Osteoblast (primary cell): ENCODE measurements at regions not wholly inside any gene's neighbourhood (a gene's known extent, or its start where the extent isn't known, plus 50 kb on each side); places are given as distances from the start of the nearest gene placed in this dataset.
A peak's percentile ranks its signal among the peaks of the same experiment; 100 is the strongest.

Experiments
- DNase-seq: peaks from one replicate; pipeline ENCODE4 v3.0.0; 2011; ENCODE audit warnings: low spot score, mixed read lengths; ENCODE audit not compliant: insufficient read length; ENCODE audit errors: missing footprints
- H2AFZ ChIP-seq: 2 replicates; pipeline ENCODE4 v1.6.0; 2011; ENCODE audit warnings: mild to moderate bottlenecking, low read length
- H3K27ac ChIP-seq: 2 replicates; pipeline ENCODE4 v1.5.1; 2011; ENCODE audit warnings: mild to moderate bottlenecking, low read depth, low read length, moderate library complexity
- H3K27me3 ChIP-seq: 2 replicates; pipeline ENCODE4 v1.6.0; 2012; ENCODE audit warnings: mild to moderate bottlenecking, control low read depth, inconsistent platforms, low read length, moderate library complexity; ENCODE audit not compliant: insufficient read depth
- H3K36me3 ChIP-seq: 2 replicates; pipeline ENCODE4 v1.5.1; 2011; ENCODE audit warnings: mild to moderate bottlenecking, low read length, control low read depth, moderate library complexity; ENCODE audit not compliant: insufficient read depth
- H3K4me1 ChIP-seq: 2 replicates; pipeline ENCODE4 v1.5.1; 2011; ENCODE audit warnings: mild to moderate bottlenecking, low read length, control low read depth, moderate library complexity; ENCODE audit not compliant: insufficient read depth
- H3K4me2 ChIP-seq: 2 replicates; pipeline ENCODE4 v1.6.0; 2011; ENCODE audit warnings: mild to moderate bottlenecking, low read length; ENCODE audit not compliant: insufficient read depth
- H3K4me3 ChIP-seq: fragments of 200-600 bp; sonication (generic); 3 replicates; pipeline ENCODE4 v1.5.1; 2012; ENCODE audit warnings: mild to moderate bottlenecking, low read length, inconsistent platforms; ENCODE audit not compliant: insufficient read depth
- H3K79me2 ChIP-seq: 2 replicates; pipeline ENCODE4 v1.6.0; 2012; ENCODE audit warnings: mild to moderate bottlenecking, low read length, control low read depth, inconsistent platforms; ENCODE audit not compliant: insufficient read depth
- H3K9me3 ChIP-seq: 2 replicates; pipeline ENCODE4 v1.5.1; 2011; ENCODE audit warnings: low read depth, low read length, control low read depth
- H4K20me1 ChIP-seq: 2 replicates; pipeline ENCODE4 v1.6.0; 2012; ENCODE audit warnings: mild to moderate bottlenecking, low read length, control low read depth; ENCODE audit not compliant: insufficient read depth
- TF ChIP-seq, protein P1 (sequence below): IDR thresholded peaks from 2 replicates; pipeline ENCODE4 v1.5.1; 2011; ENCODE audit warnings: mild to moderate bottlenecking, low read depth, low read length, moderate library complexity; ENCODE audit errors: extremely low read depth

DNA sequence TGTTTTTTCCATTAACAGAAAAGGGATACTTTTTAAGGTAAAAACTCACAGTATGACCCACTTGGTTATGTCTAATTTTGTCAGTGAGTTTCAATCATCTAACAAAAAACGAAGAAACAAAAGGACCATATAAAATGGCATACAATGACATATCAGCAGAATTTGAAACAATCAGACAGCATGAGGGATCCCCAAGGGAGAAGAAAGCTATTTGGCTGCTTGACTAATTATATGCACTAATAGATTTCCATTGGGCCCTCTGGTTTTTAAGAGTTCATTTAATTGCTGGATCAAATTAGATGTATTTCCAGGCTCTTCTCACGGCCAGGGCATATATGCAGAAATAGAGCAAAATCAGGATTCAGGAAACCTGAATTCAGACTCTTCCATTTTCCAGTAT lies 376.4 kb upstream of the GBE1 start:
- no peaks in the 10 kb centered on the region for H3K79me2 ChIP-seq
- H3K4me3 ChIP-seq: no peak overlapping the region

DNA sequence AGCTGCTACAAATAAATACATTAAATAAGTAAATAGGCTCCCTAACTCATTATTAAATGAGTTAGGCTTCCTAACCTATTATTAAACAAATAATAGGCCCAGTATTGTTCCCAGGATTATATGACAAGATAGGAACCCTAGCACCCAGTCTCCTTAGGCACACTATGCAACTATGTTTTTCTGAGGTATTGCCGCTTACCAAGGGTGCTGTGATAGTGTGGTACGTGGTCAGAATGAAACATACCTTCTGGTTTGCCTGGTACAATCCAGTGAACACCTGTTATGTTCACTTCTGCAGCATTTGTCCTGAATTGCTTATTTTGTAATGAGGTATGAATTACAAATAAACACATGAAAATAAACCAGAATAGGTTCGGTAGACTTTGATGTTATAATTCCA lies 375.6 kb upstream of the GBE1 start:
- Histone ChIP-seq H2AFZ (no peak overlapping the region), H4K20me1 (no peaks in the 10 kb centered on the region), H3K79me2 (no peaks in the 10 kb centered on the region), H3K4me1 (no peaks in the 10 kb centered on the region), H3K4me3 (no peak overlapping the region), H3K4me2 (no peak overlapping the region), H3K9me3 (no peaks in the 10 kb centered on the region), H3K27ac (no peak overlapping the region), H3K36me3 (no peaks in the 10 kb centered on the region), H3K27me3 (peaks cover 4% of the 10 kb centered on the region)
- no peak for DNase-seq
- TF ChIP-seq, protein P1, sequence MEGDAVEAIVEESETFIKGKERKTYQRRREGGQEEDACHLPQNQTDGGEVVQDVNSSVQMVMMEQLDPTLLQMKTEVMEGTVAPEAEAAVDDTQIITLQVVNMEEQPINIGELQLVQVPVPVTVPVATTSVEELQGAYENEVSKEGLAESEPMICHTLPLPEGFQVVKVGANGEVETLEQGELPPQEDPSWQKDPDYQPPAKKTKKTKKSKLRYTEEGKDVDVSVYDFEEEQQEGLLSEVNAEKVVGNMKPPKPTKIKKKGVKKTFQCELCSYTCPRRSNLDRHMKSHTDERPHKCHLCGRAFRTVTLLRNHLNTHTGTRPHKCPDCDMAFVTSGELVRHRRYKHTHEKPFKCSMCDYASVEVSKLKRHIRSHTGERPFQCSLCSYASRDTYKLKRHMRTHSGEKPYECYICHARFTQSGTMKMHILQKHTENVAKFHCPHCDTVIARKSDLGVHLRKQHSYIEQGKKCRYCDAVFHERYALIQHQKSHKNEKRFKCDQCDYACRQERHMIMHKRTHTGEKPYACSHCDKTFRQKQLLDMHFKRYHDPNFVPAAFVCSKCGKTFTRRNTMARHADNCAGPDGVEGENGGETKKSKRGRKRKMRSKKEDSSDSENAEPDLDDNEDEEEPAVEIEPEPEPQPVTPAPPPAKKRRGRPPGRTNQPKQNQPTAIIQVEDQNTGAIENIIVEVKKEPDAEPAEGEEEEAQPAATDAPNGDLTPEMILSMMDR: no peak

More for the DNA sequence above, 376.4 kb upstream of the GBE1 start:
- Histone ChIP-seq H3K27me3 (peaks cover 4% of the 10 kb centered on the region), H2AFZ (no peak overlapping the region), H3K36me3 (no peaks in the 10 kb centered on the region), H3K4me1 (no peaks in the 10 kb centered on the region), H3K4me2 (no peak overlapping the region), H3K27ac (no peak overlapping the region), H4K20me1 (no peaks in the 10 kb centered on the region), H3K9me3 (no peaks in the 10 kb centered on the region)
- no peak for DNase-seq
- TF ChIP-seq, protein P1: no peak

DNA sequence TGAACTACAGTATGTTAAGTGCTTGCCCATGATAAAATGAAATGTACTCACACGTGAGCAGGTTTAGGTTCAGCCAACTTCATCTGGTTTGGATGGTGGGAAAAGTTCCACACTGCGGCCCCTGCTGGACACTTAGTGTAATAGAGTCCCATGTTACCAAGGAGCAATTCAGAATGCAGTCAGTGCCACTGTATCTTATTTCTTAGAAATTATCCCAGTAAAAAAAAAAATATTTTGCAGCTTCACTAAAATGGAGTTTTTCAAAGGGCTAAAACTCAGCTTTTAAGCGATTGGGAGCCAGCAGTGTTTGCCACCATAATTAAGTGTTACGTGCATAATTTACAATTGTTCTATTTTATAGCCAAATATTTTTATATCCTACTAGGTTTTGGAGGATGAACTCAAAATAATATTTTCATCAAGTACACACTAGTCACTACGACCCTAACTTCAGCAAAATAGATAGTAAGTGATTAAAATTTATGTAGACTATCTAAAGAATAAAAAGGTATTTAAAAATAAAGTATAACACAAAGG lies 371.7 kb upstream of the GBE1 start:
- Histone ChIP-seq H4K20me1 (no peaks in the 10 kb centered on the region), H3K9me3 (no peaks in the 10 kb centered on the region), H3K27me3 (no peaks in the 10 kb centered on the region), H3K4me3 (no peak overlapping the region), H3K27ac (no peak overlapping the region), H3K79me2 (no peaks in the 10 kb centered on the region), H3K4me2 (no peak overlapping the region), H3K36me3 (no peaks in the 10 kb centered on the region), H2AFZ (no peak overlapping the region), H3K4me1 (no peaks in the 10 kb centered on the region)
- TF ChIP-seq, protein P1: peak; percentile 86
- peak; percentile 83 for DNase-seq

DNA sequence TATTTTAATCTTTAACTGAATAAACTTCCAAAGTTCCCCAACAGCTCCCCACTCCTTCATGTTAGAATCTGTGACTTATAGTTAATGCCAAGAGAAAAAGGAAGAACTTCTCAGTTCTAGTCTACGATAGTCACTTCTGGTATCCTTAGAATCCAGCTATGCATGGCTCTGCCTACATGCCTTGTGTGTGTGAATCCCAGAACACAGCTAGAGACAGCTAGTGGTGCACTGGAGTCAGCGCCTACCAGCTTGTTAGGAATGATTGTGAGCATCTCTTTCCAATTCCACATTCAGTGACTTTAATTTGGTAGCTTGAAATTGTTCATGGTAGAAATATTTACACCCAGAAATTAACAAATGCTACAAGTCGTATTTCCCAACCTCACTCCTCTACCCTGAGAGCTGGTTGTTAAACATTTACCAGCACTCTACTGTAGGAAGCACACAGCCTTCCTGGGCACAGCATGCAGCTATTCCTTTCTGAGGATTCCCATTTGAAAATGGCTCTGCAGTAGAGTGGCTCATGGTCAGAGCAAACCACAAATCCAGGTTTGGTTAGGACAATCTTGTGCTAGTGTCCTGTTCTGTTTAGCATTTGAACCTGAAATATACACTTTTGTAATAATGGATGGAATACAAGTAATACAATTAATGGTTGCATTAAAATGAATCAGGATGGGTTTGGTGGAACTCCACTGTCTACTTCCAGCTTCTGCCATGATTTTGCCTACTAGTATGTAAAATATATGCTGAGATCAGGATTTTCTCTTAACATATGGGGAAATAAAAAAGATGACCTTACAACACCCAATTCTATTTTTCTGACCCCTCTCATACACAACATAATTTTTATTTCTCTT lies 371.0 kb upstream of the GBE1 start:
- Histone ChIP-seq H4K20me1 (no peaks in the 10 kb centered on the region), H3K4me2 (no peak overlapping the region), H3K4me1 (no peaks in the 10 kb centered on the region), H3K36me3 (no peaks in the 10 kb centered on the region), H3K79me2 (no peaks in the 10 kb centered on the region), H3K9me3 (no peaks in the 10 kb centered on the region), H3K27me3 (no peaks in the 10 kb centered on the region), H2AFZ (no peak overlapping the region), H3K27ac (no peak overlapping the region), H3K4me3 (no peak overlapping the region)
- DNase-seq: no peak
- TF ChIP-seq, protein P1: no peak
